Panc1 (cell line): ENCODE measurements at regions not wholly inside any gene's neighbourhood (a gene's known extent, or its start where the extent isn't known, plus 50 kb on each side); places are given as distances from the start of the nearest gene placed in this dataset.

Experiments
- POLR2AphosphoS5 ChIP-seq: IDR thresholded peaks from 2 replicates; pipeline ENCODE4 v1.6.1; 2012; ENCODE audit warnings: mild to moderate bottlenecking, low read depth, low read length, moderate library complexity
- SIN3A ChIP-seq: IDR thresholded peaks from 2 replicates; pipeline ENCODE4 v1.6.1; 2012; ENCODE audit warnings: low read depth, mild to moderate bottlenecking, low read length, moderate library complexity, borderline replicate concordance; ENCODE audit not compliant: insufficient read depth
- TF ChIP-seq, protein P1 (sequence below): fragments of 450-650 bp; IDR thresholded peaks from 2 replicates; pipeline ENCODE4 v1.5.1; 2017; ENCODE audit warnings: mild to moderate bottlenecking

GRCh38 chr5:2496126-2496525 lies 255.4 kb downstream of the IRX2 start:
- TF ChIP-seq, protein P1, sequence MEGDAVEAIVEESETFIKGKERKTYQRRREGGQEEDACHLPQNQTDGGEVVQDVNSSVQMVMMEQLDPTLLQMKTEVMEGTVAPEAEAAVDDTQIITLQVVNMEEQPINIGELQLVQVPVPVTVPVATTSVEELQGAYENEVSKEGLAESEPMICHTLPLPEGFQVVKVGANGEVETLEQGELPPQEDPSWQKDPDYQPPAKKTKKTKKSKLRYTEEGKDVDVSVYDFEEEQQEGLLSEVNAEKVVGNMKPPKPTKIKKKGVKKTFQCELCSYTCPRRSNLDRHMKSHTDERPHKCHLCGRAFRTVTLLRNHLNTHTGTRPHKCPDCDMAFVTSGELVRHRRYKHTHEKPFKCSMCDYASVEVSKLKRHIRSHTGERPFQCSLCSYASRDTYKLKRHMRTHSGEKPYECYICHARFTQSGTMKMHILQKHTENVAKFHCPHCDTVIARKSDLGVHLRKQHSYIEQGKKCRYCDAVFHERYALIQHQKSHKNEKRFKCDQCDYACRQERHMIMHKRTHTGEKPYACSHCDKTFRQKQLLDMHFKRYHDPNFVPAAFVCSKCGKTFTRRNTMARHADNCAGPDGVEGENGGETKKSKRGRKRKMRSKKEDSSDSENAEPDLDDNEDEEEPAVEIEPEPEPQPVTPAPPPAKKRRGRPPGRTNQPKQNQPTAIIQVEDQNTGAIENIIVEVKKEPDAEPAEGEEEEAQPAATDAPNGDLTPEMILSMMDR = no peak
- TF ChIP-seq POLR2AphosphoS5 (no peak), SIN3A (no peak)
